H9 (cell line): ENCODE measurements at regions not wholly inside any gene's neighbourhood (a gene's known extent, or its start where the extent isn't known, plus 50 kb on each side); places are given as distances from the start of the nearest gene placed in this dataset.

ENCODE experiments used
- DNase-seq: peaks from one replicate; pipeline ENCODE4 v3.0.0-alpha.2; 2017
- H2AFZ ChIP-seq: one replicate; pipeline ENCODE4 v1.6.1; 2013; ENCODE audit warnings: mild to moderate bottlenecking, low read length, control low read depth, moderate library complexity
- H2AK5ac ChIP-seq: 2 replicates; pipeline ENCODE4 v1.6.1; 2013; ENCODE audit warnings: low read length, control low read depth, mixed read lengths; ENCODE audit not compliant: insufficient read length
- H2BK120ac ChIP-seq: one replicate; pipeline ENCODE4 v1.6.1; 2013; ENCODE audit warnings: low read depth, mild to moderate bottlenecking, low read length, control low read depth, inconsistent platforms; ENCODE audit not compliant: poor library complexity, severe bottlenecking
- H2BK12ac ChIP-seq: 2 replicates; pipeline ENCODE4 v1.6.1; 2013; ENCODE audit warnings: low read length, control low read depth, mixed read lengths, low read depth; ENCODE audit not compliant: insufficient read length
- H2BK15ac ChIP-seq: 2 replicates; pipeline ENCODE4 v1.6.1; 2013; ENCODE audit warnings: low read depth, low read length, control low read depth
- H2BK20ac ChIP-seq: one replicate; pipeline ENCODE4 v1.6.1; 2013; ENCODE audit warnings: low read depth, mild to moderate bottlenecking, low read length, control low read depth, inconsistent platforms; ENCODE audit not compliant: poor library complexity, severe bottlenecking
- H2BK5ac ChIP-seq: 2 replicates; pipeline ENCODE4 v1.6.1; 2013; ENCODE audit warnings: low read length, control low read depth, mixed read lengths; ENCODE audit not compliant: insufficient read length
- H3K14ac ChIP-seq: 2 replicates; pipeline ENCODE4 v1.6.1; 2013; ENCODE audit warnings: low read length, control low read depth; ENCODE audit not compliant: insufficient read depth
- H3K18ac ChIP-seq: 2 replicates; pipeline ENCODE4 v1.6.1; 2013; ENCODE audit warnings: low read depth, mild to moderate bottlenecking, mixed read lengths, low read length, control low read depth; ENCODE audit not compliant: insufficient read length
- H3K23ac ChIP-seq: 2 replicates; pipeline ENCODE4 v1.6.1; 2013; ENCODE audit warnings: low read length, control low read depth, mixed read lengths, low read depth; ENCODE audit not compliant: insufficient read length
- H3K23me2 ChIP-seq: 2 replicates; pipeline ENCODE4 v1.6.1; 2013; ENCODE audit warnings: low read depth, mild to moderate bottlenecking, mixed read lengths, low read length, control low read depth; ENCODE audit not compliant: insufficient read length, poor library complexity, severe bottlenecking
- H3K27ac ChIP-seq: 2 replicates; pipeline ENCODE4 v1.5.1; 2013; ENCODE audit warnings: low read length, control low read depth, mixed read lengths, low read depth; ENCODE audit not compliant: insufficient read length
- H3K27me3 ChIP-seq: 2 replicates; pipeline ENCODE4 v1.6.1; 2013; ENCODE audit warnings: low read length, control low read depth, inconsistent platforms; ENCODE audit not compliant: insufficient read depth
- H3K4ac ChIP-seq: 2 replicates; pipeline ENCODE4 v1.6.1; 2013; ENCODE audit warnings: low read depth, mild to moderate bottlenecking, control low read depth, inconsistent platforms, low read length, moderate library complexity
- H3K4me1 ChIP-seq: 2 replicates; pipeline ENCODE4 v1.6.1; 2013; ENCODE audit warnings: low read length, control low read depth, inconsistent platforms; ENCODE audit not compliant: insufficient read depth
- H3K4me2 ChIP-seq: 2 replicates; pipeline ENCODE4 v1.6.1; 2013; ENCODE audit warnings: low read length, control low read depth, mixed read lengths; ENCODE audit not compliant: insufficient read length, insufficient read depth
- H3K56ac ChIP-seq: 2 replicates; pipeline ENCODE4 v1.6.1; 2013; ENCODE audit warnings: low read depth, mild to moderate bottlenecking, mixed read lengths, low read length, control low read depth; ENCODE audit not compliant: insufficient read length
- H3K79me1 ChIP-seq: 2 replicates; pipeline ENCODE4 v1.6.1; 2013; ENCODE audit warnings: low read depth, mild to moderate bottlenecking, moderate library complexity, low read length, control low read depth, inconsistent platforms; ENCODE audit not compliant: insufficient read depth, poor library complexity, severe bottlenecking
- H3K79me2 ChIP-seq: 2 replicates; pipeline ENCODE4 v1.6.1; 2013; ENCODE audit warnings: low read length, control low read depth, inconsistent platforms; ENCODE audit not compliant: insufficient read depth
- H3K9ac ChIP-seq: 2 replicates; pipeline ENCODE4 v1.6.1; 2013; ENCODE audit warnings: low read length, control low read depth, mixed read lengths; ENCODE audit not compliant: insufficient read length; ENCODE audit errors: extremely low read depth
- H3K9me3 ChIP-seq: one replicate; pipeline ENCODE4 v1.6.1; 2013; ENCODE audit warnings: low read depth, low read length, inconsistent platforms; ENCODE audit not compliant: control insufficient read depth
- H3T11ph ChIP-seq: one replicate; pipeline ENCODE4 v1.6.1; 2013; ENCODE audit warnings: mild to moderate bottlenecking, low read length, control low read depth, inconsistent platforms
- H4K20me1 ChIP-seq: one replicate; pipeline ENCODE4 v1.6.1; 2013; ENCODE audit not compliant: control insufficient read depth, insufficient read length, insufficient read depth
- H4K5ac ChIP-seq: 2 replicates; pipeline ENCODE4 v1.6.1; 2013; ENCODE audit warnings: low read depth, mild to moderate bottlenecking, mixed read lengths, low read length, control low read depth; ENCODE audit not compliant: insufficient read length
- H4K8ac ChIP-seq: replicated peaks from 2 replicates; pipeline ENCODE4 v1.6.1; 2013; ENCODE audit warnings: low read length, control low read depth, mixed read lengths, low read depth; ENCODE audit not compliant: insufficient read length
- H4K91ac ChIP-seq: 2 replicates; pipeline ENCODE4 v1.6.1; 2013; ENCODE audit warnings: low read depth, mild to moderate bottlenecking, moderate library complexity, mixed read lengths, low read length, control low read depth; ENCODE audit not compliant: insufficient read length
- H3K27ac Mint-ChIP-seq, 3 experiments: 2 replicates in 2 of 3; 3 replicates in 1 of 3; pipeline ENCODE4 v1.8.0; 2020 to 2021; ENCODE audit warnings: mixed read lengths in 3 of 3, mild to moderate bottlenecking in 1 of 3, moderate library complexity in 1 of 3
- H3K27me3 Mint-ChIP-seq: 2 replicates; pipeline ENCODE4 v1.8.0; 2021; ENCODE audit warnings: low read depth, mild to moderate bottlenecking, moderate library complexity, mixed read lengths
- H3K36me3 Mint-ChIP-seq, 3 experiments: 2 replicates in 2 of 3; 3 replicates in 1 of 3; pipeline ENCODE4 v1.8.0; 2020 to 2021; ENCODE audit warnings: low read depth in 3 of 3, mixed read lengths in 3 of 3; ENCODE audit not compliant: insufficient read depth in 1 of 3
- H3K4me1 Mint-ChIP-seq, 2 experiments: 2 replicates each; pipeline ENCODE4 v1.8.0; 2020; ENCODE audit warnings: mixed read lengths in 2 of 2
- H3K4me3 Mint-ChIP-seq, 2 experiments: 2 replicates in 1 of 2; 3 replicates in 1 of 2; pipeline ENCODE4 v1.8.0; 2020 to 2021; ENCODE audit warnings: mild to moderate bottlenecking in 2 of 2, mixed read lengths in 2 of 2, moderate library complexity in 1 of 2
- H3K9me3 Mint-ChIP-seq, 2 experiments: 2 replicates in 1 of 2; 3 replicates in 1 of 2; pipeline ENCODE4 v1.8.0; 2020; ENCODE audit warnings: mild to moderate bottlenecking in 2 of 2, mixed read lengths in 2 of 2, moderate library complexity in 1 of 2
- CTCF ChIP-seq: fragments of 200-600 bp; sonication (generic); conservative IDR thresholded peaks from 3 replicates; pipeline ENCODE4 v1.8.0; 2021; ENCODE audit warnings: antibody characterized with exemption, mild to moderate bottlenecking
- WGBS: extraction: QIAGEN DNeasy Blood & Tissue Kit; methylation state at CpG from one replicate; pipeline ENCODE4 v1.1.7; 2013; ENCODE audit warnings: missing lambda C conversion rate, low lambda C conversion rate, mixed read lengths; ENCODE audit not compliant: insufficient read length; ENCODE audit errors: extremely low coverage; 5-methylcytosine and 5-hydroxymethylcytosine counted together

DNA sequence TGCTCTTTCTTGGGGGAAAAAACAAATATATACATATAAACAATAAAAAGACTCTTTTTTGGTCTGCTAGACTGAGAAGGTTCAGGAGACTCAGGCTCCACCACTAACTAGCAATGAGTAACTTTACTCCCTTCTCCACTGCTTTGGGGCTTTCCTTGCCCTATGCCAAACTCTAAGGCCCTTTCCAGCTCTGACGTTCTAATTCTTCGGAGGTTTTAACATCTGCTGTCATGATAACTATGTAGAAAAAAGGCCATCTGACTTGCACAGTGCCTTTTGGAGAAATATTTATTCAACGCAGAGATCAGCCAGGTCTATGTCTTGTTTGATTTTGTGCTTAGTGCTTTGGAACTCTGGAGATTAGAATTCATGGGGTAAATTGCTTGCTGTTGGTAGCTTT lies 156.2 kb downstream of the TMCO5A start:
- no CpG with 5 or more reads among the region's 3 CpGs for WGBS
- Histone ChIP-seq H3T11ph (no peak overlapping the region), H2BK12ac (no peak overlapping the region), H3K9me3 (no peaks in the 10 kb centered on the region), H2BK5ac (no peak overlapping the region), H3K4ac (no peak overlapping the region), H2BK15ac (no peak overlapping the region), H3K56ac (no peak overlapping the region), H4K8ac (no peak overlapping the region), H4K20me1 (no peaks in the 10 kb centered on the region), H3K27me3 (no peaks in the 10 kb centered on the region), H4K5ac (no peak overlapping the region), H2AFZ (no peak overlapping the region), H2AK5ac (no peak overlapping the region), H3K14ac (no peak overlapping the region), H3K27ac (no peak overlapping the region), H4K91ac (no peak overlapping the region), H3K18ac (no peak overlapping the region), H3K23me2 (no peaks in the 10 kb centered on the region), H3K79me1 (no peaks in the 10 kb centered on the region), H3K79me2 (no peaks in the 10 kb centered on the region), H3K23ac (no peak overlapping the region), H3K4me1 (no peaks in the 10 kb centered on the region), H2BK20ac (no peak overlapping the region), H3K9ac (no peak overlapping the region), H3K4me2 (no peak overlapping the region), H2BK120ac (no peak overlapping the region)
- Mint-ChIP-seq H3K27ac (no peak overlapping the region), H3K9me3 (no peaks in the 10 kb centered on the region), H3K36me3 (no peaks in the 10 kb centered on the region), H3K4me3 (no peak overlapping the region), H3K27me3 (no peaks in the 10 kb centered on the region; the same call in 1 of the 2 replicates), H3K4me1 (peaks cover 0 to 5% of the 10 kb centered on the region in 2 experiments; a peak in 1 of 4 replicates)
- TF ChIP-seq CTCF, result no peak
- no peak for DNase-seq
